H1 (cell line): ENCODE measurements at regions not wholly inside any gene's neighbourhood (a gene's known extent, or its start where the extent isn't known, plus 50 kb on each side); places are given as distances from the start of the nearest gene placed in this dataset.

ENCODE experiments used
- CTCF ChIA-PET: fragments of 300-600 bp; sonication (Branson Sonifier 250); formaldehyde crosslinking; loops from one replicate; lab custom pipeline; 2021; ENCODE audit not compliant: partially characterized antibody; lab: Charles Lee
- POLR2A ChIA-PET: fragments of 300-600 bp; sonication (Branson Sonifier 250); formaldehyde crosslinking; loops from one replicate; lab custom pipeline; 2021; ENCODE audit warnings: inconsistent platforms; ENCODE audit not compliant: partially characterized antibody; lab: Charles Lee
- DNase-seq, 2 experiments: peaks; one replicate each; pipeline versions ENCODE4 v3.0.0 to v3.0.0-alpha.2; 2010 to 2022; ENCODE audit warnings: low spot score in 2 of 2, low read depth in 1 of 2, mixed read lengths in 1 of 2
- FAIRE-seq: peaks from 2 replicates; lab custom pipeline; 2011; peaks lifted over from hg19 to GRCh38; lab: Jason Lieb, UNC
- H2AFZ ChIP-seq: 2 replicates; pipeline ENCODE4 v1.8.1; 2012; ENCODE audit warnings: low read length, inconsistent platforms
- H2AK5ac ChIP-seq: 2 replicates; pipeline ENCODE4 v1.6.1; 2013; ENCODE audit warnings: low read depth, low read length
- H2BK120ac ChIP-seq: replicated peaks from 2 replicates; pipeline ENCODE3; 2013; ENCODE audit warnings: low read depth, low read length, inconsistent platforms
- H2BK12ac ChIP-seq: 2 replicates; pipeline ENCODE4 v1.6.1; 2013; ENCODE audit warnings: low read depth, low read length
- H2BK15ac ChIP-seq: 2 replicates; pipeline ENCODE4 v1.6.1; 2013; ENCODE audit warnings: low read length
- H2BK20ac ChIP-seq: 2 replicates; pipeline ENCODE4 v1.6.1; 2013; ENCODE audit warnings: low read length
- H2BK5ac ChIP-seq: 2 replicates; pipeline ENCODE4 v1.6.1; 2013; ENCODE audit warnings: low read depth, low read length
- H3K14ac ChIP-seq: 2 replicates; pipeline ENCODE4 v1.6.1; 2013; ENCODE audit warnings: inconsistent platforms; ENCODE audit not compliant: insufficient read length
- H3K18ac ChIP-seq: 2 replicates; pipeline ENCODE4 v1.6.1; 2013; ENCODE audit warnings: low read length; ENCODE audit errors: extremely low read depth
- H3K23ac ChIP-seq: 2 replicates; pipeline ENCODE4 v1.6.1; 2013; ENCODE audit warnings: inconsistent platforms; ENCODE audit not compliant: insufficient read length
- H3K23me2 ChIP-seq: 2 replicates; pipeline ENCODE4 v1.6.1; 2013; ENCODE audit warnings: low read depth, low read length
- H3K27ac ChIP-seq: 2 replicates; pipeline ENCODE4 v1.6.1; 2011; ENCODE audit warnings: low read depth, low read length, inconsistent platforms
- H3K27me3 ChIP-seq, 4 experiments: replicated peaks in 1 of 4; 1 replicate in 1 of 4; 2 replicates in 3 of 4; pipeline versions ENCODE4 v1.6.1 to v1.8.1; 2011 to 2013; ENCODE audit warnings: low read length in 3 of 4, mild to moderate bottlenecking in 3 of 4, inconsistent platforms in 2 of 4, mixed read lengths in 2 of 4, moderate library complexity in 1 of 4; ENCODE audit not compliant: control insufficient read depth in 3 of 4, insufficient read depth in 3 of 4; ENCODE audit errors: extremely low read depth in 1 of 4
- H3K36me3 ChIP-seq, 4 experiments: 2 replicates each; pipeline versions ENCODE4 v1.6.1 to v1.8.1; 2011 to 2013; ENCODE audit warnings: mild to moderate bottlenecking in 4 of 4, low read length in 3 of 4, moderate library complexity in 2 of 4, control low read depth in 1 of 4, inconsistent platforms in 1 of 4; ENCODE audit not compliant: insufficient read depth in 4 of 4, control insufficient read depth in 2 of 4
- H3K4ac ChIP-seq: replicated peaks from 2 replicates; pipeline ENCODE3; 2013; ENCODE audit warnings: low read length, low read depth, mixed read lengths, inconsistent platforms; ENCODE audit not compliant: insufficient read length
- H3K4me1 ChIP-seq, 4 experiments: replicated peaks in 1 of 4; 1 replicate in 1 of 4; 2 replicates in 3 of 4; pipeline versions ENCODE4 v1.6.1 to v1.8.1; 2011 to 2013; ENCODE audit warnings: low read length in 3 of 4, inconsistent platforms in 2 of 4, mixed read lengths in 1 of 4; ENCODE audit not compliant: insufficient read depth in 4 of 4, control insufficient read depth in 3 of 4
- H3K4me2 ChIP-seq, 2 experiments: 2 replicates each; pipeline versions ENCODE4 v1.6.1 to v1.8.1; 2011 to 2013; ENCODE audit warnings: low read depth in 2 of 2, low read length in 2 of 2, control low read depth in 1 of 2, inconsistent platforms in 1 of 2, mild to moderate bottlenecking in 1 of 2; ENCODE audit not compliant: insufficient read depth in 1 of 2
- H3K4me3 ChIP-seq, 4 experiments: fragments of 200-600, 300-600 bp in 1 of 4; sonication (generic), shearing (Covaris generic), sonication (Bioruptor Twin) in 1 of 4; 2 replicates each; pipeline versions ENCODE4 v1.5.1 to v1.8.1; 2011 to 2016; ENCODE audit warnings: low read length in 4 of 4, low read depth in 3 of 4, control low read depth in 2 of 4, inconsistent platforms in 2 of 4, mild to moderate bottlenecking in 2 of 4, mixed read lengths in 1 of 4, moderate library complexity in 1 of 4; ENCODE audit not compliant: insufficient read depth in 2 of 4; ENCODE audit errors: extremely low read depth in 1 of 4
- H3K56ac ChIP-seq: replicated peaks from 2 replicates; pipeline ENCODE3; 2013; ENCODE audit warnings: low read depth, mild to moderate bottlenecking, mixed read lengths, low read length, inconsistent platforms; ENCODE audit not compliant: insufficient read length
- H3K79me1 ChIP-seq: 2 replicates; pipeline ENCODE4 v1.6.1; 2013; ENCODE audit warnings: low read depth, low read length, control low read depth
- H3K79me2 ChIP-seq, 2 experiments: 2 replicates each; pipeline versions ENCODE4 v1.6.1 to v1.8.1; 2012 to 2013; ENCODE audit warnings: low read length in 2 of 2, mild to moderate bottlenecking in 2 of 2, inconsistent platforms in 1 of 2; ENCODE audit not compliant: insufficient read depth in 2 of 2, control insufficient read depth in 1 of 2
- H3K9ac ChIP-seq, 4 experiments: replicated peaks in 1 of 4; 1 replicate in 1 of 4; 2 replicates in 3 of 4; pipeline versions ENCODE4 v1.6.1 to v1.8.1; 2011 to 2013; ENCODE audit warnings: low read depth in 3 of 4, low read length in 3 of 4, control low read depth in 2 of 4, mild to moderate bottlenecking in 2 of 4, moderate library complexity in 2 of 4, inconsistent platforms in 1 of 4; ENCODE audit errors: extremely low read depth in 1 of 4
- H3K9me3 ChIP-seq, 2 experiments: 2 replicates each; pipeline versions ENCODE4 v1.6.1 to v1.8.1; 2012 to 2013; ENCODE audit warnings: mild to moderate bottlenecking in 2 of 2, moderate library complexity in 2 of 2, control low read depth in 1 of 2, inconsistent platforms in 1 of 2, low read depth in 1 of 2, low read length in 1 of 2, mixed read lengths in 1 of 2; ENCODE audit not compliant: insufficient read depth in 2 of 2
- H4K20me1 ChIP-seq, 2 experiments: replicated peaks in 1 of 2; 2 replicates each; pipeline versions ENCODE3 to v1.8.1; 2011 to 2013; ENCODE audit warnings: inconsistent platforms in 2 of 2, low read length in 2 of 2, mild to moderate bottlenecking in 1 of 2; ENCODE audit not compliant: insufficient read depth in 2 of 2, control insufficient read depth in 1 of 2
- H4K5ac ChIP-seq: 2 replicates; pipeline ENCODE4 v1.6.1; 2013; ENCODE audit warnings: low read length, low read depth, mixed read lengths, inconsistent platforms; ENCODE audit not compliant: insufficient read length
- H4K8ac ChIP-seq: 2 replicates; pipeline ENCODE4 v1.8.0; 2013; ENCODE audit warnings: mild to moderate bottlenecking, moderate library complexity, low read length, inconsistent platforms; ENCODE audit not compliant: insufficient read depth; ENCODE audit errors: extremely low read depth
- H4K91ac ChIP-seq: replicated peaks from 2 replicates; pipeline ENCODE3; 2013; ENCODE audit warnings: low read length, mixed read lengths, inconsistent platforms; ENCODE audit not compliant: insufficient read length
- CTBP2 ChIP-seq: IDR thresholded peaks from 2 replicates; pipeline ENCODE4 v1.7.0; 2011; ENCODE audit warnings: borderline replicate concordance, mild to moderate bottlenecking, moderate library complexity, mixed read lengths, low read length; ENCODE audit not compliant: insufficient read depth, insufficient read length
- KDM4A ChIP-seq: IDR thresholded peaks from one replicate; pipeline ENCODE4 v1.7.1; 2012; ENCODE audit warnings: low read depth, mild to moderate bottlenecking, moderate library complexity, low read length, inconsistent platforms; ENCODE audit not compliant: severe bottlenecking
- SIN3A ChIP-seq, 2 experiments: IDR thresholded peaks in 1 of 2; conservative IDR thresholded peaks in 1 of 2; 2 replicates each; pipeline ENCODE4 v1.6.1; 2011 to 2012; ENCODE audit warnings: low read length in 2 of 2, improper control_type of control experiment in 1 of 2, low read depth in 1 of 2, mild to moderate bottlenecking in 1 of 2
- SP4 ChIP-seq: IDR thresholded peaks from 2 replicates; pipeline ENCODE4 v1.6.1; 2012; ENCODE audit warnings: low read length, inconsistent platforms
- TAF7 ChIP-seq: optimal IDR thresholded peaks from 2 replicates; pipeline ENCODE3; 2011; ENCODE audit warnings: low read depth, mild to moderate bottlenecking, inconsistent platforms, low read length, moderate library complexity, borderline replicate concordance
- YY1 ChIP-seq: IDR thresholded peaks from 2 replicates; pipeline ENCODE4 v1.6.1; 2011; ENCODE audit warnings: low read depth, mild to moderate bottlenecking, low read length

DNA sequence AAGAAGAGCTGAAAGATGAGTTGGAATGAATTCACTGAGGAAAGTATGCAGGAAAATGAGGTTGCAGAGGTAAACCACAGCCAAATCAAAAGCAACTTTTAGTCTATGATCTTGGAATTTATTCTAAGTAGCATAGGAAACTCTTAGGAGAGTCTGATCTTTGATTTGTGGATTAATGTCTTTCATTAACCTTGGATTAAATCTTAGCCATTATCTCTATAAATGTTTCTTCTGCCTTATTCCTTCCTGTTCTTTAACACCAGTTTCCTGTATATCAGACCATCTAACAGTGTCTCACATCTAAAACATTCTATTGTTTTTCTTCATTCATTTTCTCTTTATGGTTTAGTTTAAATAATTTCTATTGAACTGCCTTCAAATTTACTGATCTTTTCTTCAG lies 187.2 kb upstream of the ANKRD55 start:
- no peaks in the 10 kb centered on the region for H3K79me2 ChIP-seq
- no peaks in the 10 kb centered on the region for H3K4me1 ChIP-seq
- no peak overlapping the region for H2BK5ac ChIP-seq
- H3K23ac ChIP-seq = no peak overlapping the region
- no peaks in the 10 kb centered on the region; the same call in 1 of the 2 replicates for H3K23me2 ChIP-seq
- no peaks in the 10 kb centered on the region for H3K27me3 ChIP-seq
- H2BK120ac ChIP-seq = no peak overlapping the region
- H4K20me1 ChIP-seq = no peaks in the 10 kb centered on the region
- H3K9me3 ChIP-seq = peaks cover 2 to 6% of the 10 kb centered on the region in 2 experiments; a peak in 2 of 4 replicates
- FAIRE-seq (no peak), DNase-seq (no peak)
- H3K36me3 ChIP-seq = no peaks in the 10 kb centered on the region
- H4K5ac ChIP-seq = no peak overlapping the region
- no peak overlapping the region for H3K56ac ChIP-seq
- no peaks in the 10 kb centered on the region for H3K79me1 ChIP-seq
- no peak overlapping the region for H2AK5ac ChIP-seq
- no peak overlapping the region for H3K4me2 ChIP-seq
- no peak overlapping the region for H3K4me3 ChIP-seq
- no peak overlapping the region for H3K9ac ChIP-seq
- H3K27ac ChIP-seq = no peak overlapping the region
- no peak overlapping the region for H3K14ac ChIP-seq
- ChIA-PET POLR2A (no interaction called here), CTCF (no interaction called here)
- H4K91ac ChIP-seq = no peak overlapping the region
- H3K4ac ChIP-seq = no peak overlapping the region
- H2BK12ac ChIP-seq = no peak overlapping the region
- H2BK15ac ChIP-seq = no peak overlapping the region
- no peak overlapping the region for H3K18ac ChIP-seq
- TF ChIP-seq TAF7 = no peak
- no peak for TF ChIP-seq SP4
- no peak for TF ChIP-seq YY1
- TF ChIP-seq CTBP2 = no peak
- TF ChIP-seq KDM4A = no peak
- TF ChIP-seq SIN3A (conservative IDR thresholded peaks at IDR 0.05 in 1 of 2, IDR thresholded peaks at IDR 0.05 in 1 of 2; ENCODE audit: low read depth in 1 of 2, low read length in 2 of 2) = no peak
- no peak overlapping the region for H4K8ac ChIP-seq
- no peak overlapping the region for H2AFZ ChIP-seq
- H2BK20ac ChIP-seq = no peak overlapping the region
